Fibroblast of mammary gland (primary cell): ENCODE measurements at regions not wholly inside any gene's neighbourhood (a gene's known extent, or its start where the extent isn't known, plus 50 kb on each side); places are given as distances from the start of the nearest gene placed in this dataset.

ENCODE experiments used
- DNase-seq: peaks from one replicate; pipeline ENCODE4 v3.0.0-alpha.2; 2010; ENCODE audit warnings: low read depth
- H3K4me3 ChIP-seq: 2 replicates; pipeline ENCODE4 v1.5.1; 2011; ENCODE audit warnings: low read depth, mild to moderate bottlenecking, low read length, moderate library complexity; ENCODE audit not compliant: control insufficient read depth
- CTCF ChIP-seq: conservative IDR thresholded peaks from 2 replicates; pipeline ENCODE4 v1.5.1; 2011; ENCODE audit warnings: low read depth, low read length, inconsistent platforms; ENCODE audit not compliant: control insufficient read depth, insufficient read depth

GRCh38 chr20:48392407-48393310, 435.1 kb downstream of the PREX1 start:
- no peak overlapping the region for H3K4me3 ChIP-seq
- DNase-seq = no peak
- no peak for TF ChIP-seq CTCF

- no peak for TF ChIP-seq CTCF
- DNase-seq = no peak
- H3K4me3 ChIP-seq = no peak overlapping the region
Measured at GRCh38 chr20:48390981-48391380, 436.8 kb downstream of the PREX1 start.

GRCh38 chr20:48387675-48388074, 440.1 kb downstream of the PREX1 start:
- no peak overlapping the region for H3K4me3 ChIP-seq
- no peak for DNase-seq
- no peak for TF ChIP-seq CTCF

GRCh38 chr20:48385527-48385926, 442.3 kb downstream of the PREX1 start:
- H3K4me3 ChIP-seq = no peak overlapping the region
- DNase-seq = no peak
- no peak for TF ChIP-seq CTCF

- TF ChIP-seq CTCF = no peak
- DNase-seq = no peak
Measured at GRCh38 chr20:48385114-48385513, 442.7 kb downstream of the PREX1 start.

GRCh38 chr20:48384147-48384818, 443.5 kb downstream of the PREX1 start:
- no peak for TF ChIP-seq CTCF
- DNase-seq = no peak

More at GRCh38 chr20:48385114-48385513, 442.7 kb downstream of the PREX1 start:
- H3K4me3 ChIP-seq = no peak overlapping the region

More at GRCh38 chr20:48384147-48384818, 443.5 kb downstream of the PREX1 start:
- no peak overlapping the region for H3K4me3 ChIP-seq
